Body of pancreas (tissue), 4 donors: ENCODE measurements at regions not wholly inside any gene's neighbourhood (a gene's known extent, or its start where the extent isn't known, plus 50 kb on each side); places are given as distances from the start of the nearest gene placed in this dataset.

Experiments used
- CTCF ChIP-seq, 7 experiments: fragments of 450-650 bp in 4 of 7; fragments of 200-600 bp in 3 of 7; sonication (generic) in 3 of 7; IDR thresholded peaks; one replicate each; pipeline ENCODE4 v1.5.1; 2016 to 2019; ENCODE audit warnings: antibody characterized with exemption in 7 of 7
- POLR2A ChIP-seq, 3 donors: fragments of 450-650 bp; IDR thresholded peaks; one replicate each; pipeline ENCODE4 v1.6.1; 2016; ENCODE audit warnings: antibody characterized with exemption in 3 of 3, mild to moderate bottlenecking in 2 of 3

- TF ChIP-seq POLR2A (IDR thresholded peaks at IDR 0.05) (no peak), CTCF (IDR thresholded peaks at IDR 0.05) (no peak)
Measured at GRCh38 chr2:120589771-120590608, 145.7 kb upstream of the GLI2 start.
